Activated CD4-positive, alpha-beta T cell treated with anti-CD3 and anti-CD28 coated beads for 48 hours (primary cell): ENCODE measurements at regions not wholly inside any gene's neighbourhood (a gene's known extent, or its start where the extent isn't known, plus 50 kb on each side); places are given as distances from the start of the nearest gene placed in this dataset.

Source experiments
- DNase-seq: peaks from one replicate; pipeline ENCODE4 v3.0.0-alpha.2; 2020

- no peak for DNase-seq
These were observed 150.0 kb upstream of the CD180 start for GRCh38 chr5:67346611-67347010.

DNA sequence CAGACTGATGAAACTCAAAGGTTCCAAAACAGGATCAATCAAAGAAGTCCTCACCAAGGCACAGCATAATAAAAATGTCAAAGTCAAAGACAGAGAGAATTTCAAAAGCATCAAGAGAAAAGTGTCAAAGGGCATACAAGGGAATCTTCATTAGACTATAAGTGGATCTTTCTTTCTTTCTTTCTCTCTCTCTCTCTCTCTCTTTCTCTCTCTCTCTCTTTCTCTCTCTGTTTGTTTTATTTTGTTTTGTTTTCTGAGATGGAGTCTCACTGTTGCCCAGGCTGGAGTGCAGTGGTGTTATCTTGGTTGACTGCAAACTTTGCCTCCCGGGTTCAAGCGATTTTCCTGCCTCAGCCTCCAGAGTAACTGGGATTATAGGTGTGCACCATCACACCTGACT is 148.3 kb upstream of the CD180 start:
- DNase-seq, result no peak

DNA sequence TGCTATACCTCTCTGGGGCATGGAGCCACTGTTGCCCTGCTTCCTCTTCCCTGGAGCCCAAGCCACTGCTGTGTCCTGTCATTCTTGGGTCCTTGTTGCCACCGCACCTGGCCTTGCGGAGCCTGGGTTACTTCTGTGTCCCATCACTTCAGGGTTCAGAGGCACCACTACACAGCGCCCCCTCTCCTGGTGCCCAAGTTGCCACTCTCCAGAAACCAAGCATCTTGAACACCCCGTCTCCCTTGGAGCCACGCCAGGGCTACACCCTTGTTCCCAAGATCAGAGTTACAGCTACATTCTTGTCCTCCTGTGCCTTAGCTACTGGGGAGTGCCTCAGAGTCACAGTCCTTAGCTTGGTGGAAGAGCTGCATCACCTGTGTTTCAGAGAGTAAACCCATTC is 147.2 kb upstream of the CD180 start:
- DNase-seq, result no peak

DNA sequence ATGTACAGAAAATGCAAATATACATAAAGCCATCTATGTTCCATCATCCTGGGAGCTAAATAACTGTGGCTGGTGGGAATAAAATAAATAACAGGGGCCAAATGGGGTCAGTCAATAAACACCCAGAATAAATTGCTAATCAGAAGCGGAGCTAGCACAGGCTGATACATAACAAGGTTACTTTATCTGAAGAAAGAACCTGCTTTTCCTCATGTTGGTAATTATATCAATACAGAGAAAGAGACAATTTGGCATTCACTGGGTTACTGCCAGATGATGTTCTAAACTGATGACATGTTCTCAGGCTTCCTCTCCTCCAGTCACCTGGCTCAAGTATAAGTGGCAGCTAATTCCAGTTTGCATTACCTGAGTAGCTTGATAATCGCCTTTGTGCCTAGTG is 144.9 kb upstream of the CD180 start:
- no peak for DNase-seq

DNA sequence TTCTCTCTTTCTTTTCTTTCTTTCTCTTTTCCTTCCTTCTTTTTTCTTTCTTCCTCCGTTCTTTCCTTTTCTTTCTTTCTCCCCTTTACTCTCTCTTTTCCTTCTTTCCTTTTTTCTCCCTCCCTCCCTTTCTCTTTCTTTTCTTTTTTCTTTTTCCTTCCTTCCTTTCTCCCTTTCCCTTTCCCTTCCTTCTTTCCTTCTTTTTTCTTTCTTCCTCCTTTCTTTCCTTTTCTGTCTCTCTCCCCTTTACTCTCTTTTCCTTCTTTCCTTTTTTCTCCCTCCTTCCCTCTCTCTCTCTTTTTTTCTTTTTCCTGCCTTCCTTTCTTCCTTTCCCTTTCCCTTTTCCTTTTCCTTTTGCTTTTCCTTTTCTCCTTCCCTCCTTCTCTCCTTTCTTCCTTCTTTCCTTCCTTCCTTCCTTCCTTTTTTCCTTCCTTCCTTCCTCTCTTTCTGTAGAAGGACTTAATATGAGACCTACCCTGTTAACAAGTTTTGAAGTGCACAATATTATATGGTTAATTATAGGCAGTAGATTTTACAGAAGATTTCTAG is 142.7 kb upstream of the CD180 start:
- DNase-seq, result no peak

- no peak for DNase-seq
These were observed 141.8 kb upstream of the CD180 start for GRCh38 chr5:67338421-67338820.

- DNase-seq, result no peak
These were observed 141.2 kb upstream of the CD180 start for GRCh38 chr5:67337751-67338150.

GRCh38 chr5:67335426-67335825 is 138.8 kb upstream of the CD180 start:
- DNase-seq, result no peak

DNA sequence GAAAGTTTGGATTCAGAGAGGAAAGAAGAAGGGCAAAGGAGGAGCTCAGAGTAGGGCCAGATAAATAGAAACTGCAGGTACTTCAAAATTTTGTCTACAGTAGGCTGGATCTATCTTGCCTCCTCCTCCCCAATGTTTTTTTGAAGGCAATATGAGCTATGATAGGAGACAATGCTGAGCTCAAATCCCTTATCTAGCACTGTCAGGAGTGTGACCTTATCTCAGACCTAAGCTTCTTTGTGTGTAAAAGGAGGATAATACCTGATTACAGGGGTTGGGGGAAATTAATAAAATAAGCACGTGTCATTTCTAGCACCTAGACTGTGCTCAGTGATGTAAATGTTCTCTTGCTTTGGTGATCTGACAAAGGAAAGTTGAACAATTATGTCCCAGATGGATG is 137.8 kb upstream of the CD180 start:
- no peak for DNase-seq

- no peak for DNase-seq
These were observed 136.6 kb upstream of the CD180 start for GRCh38 chr5:67333171-67333570.

- DNase-seq, result no peak
These were observed 134.8 kb upstream of the CD180 start for GRCh38 chr5:67331296-67331925.

- DNase-seq, result no peak
These were observed 123.5 kb upstream of the CD180 start for GRCh38 chr5:67319935-67320725.

GRCh38 chr5:67318746-67319145 is 122.1 kb upstream of the CD180 start:
- no peak for DNase-seq

DNA sequence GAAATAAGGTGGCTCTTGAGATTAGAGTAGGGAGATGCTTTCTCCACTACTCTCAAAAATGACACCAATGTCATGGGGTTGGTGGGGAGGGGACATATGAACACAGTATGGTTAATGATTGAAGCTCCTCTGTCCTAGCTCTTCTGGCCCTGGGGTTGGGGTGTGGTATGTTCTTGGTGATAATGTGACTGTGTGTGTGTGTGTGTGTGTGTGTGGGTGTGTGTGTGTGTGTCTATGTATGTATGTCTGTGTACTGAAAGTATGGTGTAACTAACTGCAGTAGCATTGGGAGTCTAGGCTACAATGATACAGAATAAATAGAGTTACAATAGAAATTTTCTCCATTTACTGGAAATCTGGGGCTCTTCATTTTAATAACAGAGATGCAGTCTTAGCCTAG is 121.0 kb upstream of the CD180 start:
- DNase-seq, result no peak

GRCh38 chr5:67316695-67317094 is 120.1 kb upstream of the CD180 start:
- no peak for DNase-seq

DNA sequence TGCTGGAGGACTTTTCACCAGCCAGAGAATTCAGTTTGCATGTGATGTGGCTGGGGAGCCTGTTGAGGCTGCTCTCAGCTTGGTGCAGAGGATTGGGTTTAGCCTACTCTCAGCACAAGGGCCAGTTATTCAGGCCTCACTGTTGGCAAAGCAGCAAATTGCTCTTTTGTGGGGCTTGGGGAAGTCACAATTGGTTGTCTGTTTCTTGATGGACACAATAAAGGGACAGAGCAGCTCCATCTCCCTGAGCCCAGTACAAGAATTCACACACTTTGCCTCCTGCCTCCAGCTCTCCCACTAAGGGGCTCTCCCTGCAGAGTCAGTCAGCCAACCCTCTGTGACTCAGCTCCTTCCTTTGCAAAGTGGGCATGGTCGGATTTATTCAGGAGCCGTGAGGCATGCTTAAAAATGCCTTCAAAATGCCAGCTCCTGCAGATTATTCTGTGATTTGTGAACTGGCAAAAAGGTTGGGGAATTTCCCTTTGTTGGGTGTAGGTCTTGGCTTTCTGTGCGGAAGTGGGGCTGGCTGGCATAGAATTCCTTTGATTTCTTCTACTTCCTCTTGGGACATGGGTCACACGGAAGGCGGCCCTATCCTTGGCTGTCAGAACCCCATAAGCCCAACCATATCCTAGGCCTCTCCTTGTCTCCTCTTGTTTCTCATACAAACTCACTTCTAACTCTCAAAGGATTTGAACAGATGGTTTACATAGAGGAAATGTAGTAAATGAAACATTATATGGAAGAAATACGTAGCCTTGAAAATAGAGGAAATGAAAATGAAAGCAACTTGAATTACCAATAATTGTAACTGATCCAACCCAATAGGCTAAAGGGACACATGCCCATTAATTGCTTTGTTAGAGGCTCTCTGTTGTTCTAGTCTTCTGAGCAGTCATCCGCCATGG is 118.7 kb upstream of the CD180 start:
- no peak for DNase-seq

DNA sequence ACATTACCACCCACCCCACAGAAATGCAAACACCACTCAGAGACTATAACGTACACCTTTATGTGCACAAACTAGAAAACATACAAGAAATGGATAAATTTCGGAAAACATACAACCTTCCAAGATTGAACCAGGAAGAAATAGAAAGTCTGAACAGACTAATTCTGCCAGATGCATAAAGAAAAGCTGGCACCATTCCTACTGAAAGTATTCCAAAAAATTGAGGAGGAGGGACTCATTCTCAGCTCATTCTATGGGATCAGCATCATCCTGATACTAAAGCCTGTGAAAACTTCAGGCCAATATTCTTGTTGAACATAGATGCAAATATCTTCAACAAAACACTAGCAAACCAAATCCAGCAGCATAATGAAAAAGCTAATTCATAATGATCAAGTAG is 115.1 kb upstream of the CD180 start:
- DNase-seq, result no peak

DNA sequence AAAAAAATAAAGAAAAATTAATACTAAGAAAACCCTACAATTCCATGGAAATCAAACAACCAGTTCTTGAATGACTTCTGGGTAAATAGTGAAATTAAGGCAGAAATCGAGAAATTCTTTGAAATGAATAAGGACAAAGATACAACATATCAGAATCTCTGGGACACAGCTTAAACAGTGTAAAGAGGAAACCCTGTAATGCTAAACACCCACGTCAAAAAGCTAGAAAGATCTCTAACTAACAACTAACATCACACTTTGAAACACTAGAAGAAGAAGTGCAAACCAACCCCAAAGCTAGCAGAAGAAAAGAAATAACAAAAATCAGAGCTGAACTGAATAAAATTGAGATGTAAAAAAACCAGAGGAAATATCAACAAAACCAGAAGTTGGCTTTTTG is 114.6 kb upstream of the CD180 start:
- no peak for DNase-seq

DNA sequence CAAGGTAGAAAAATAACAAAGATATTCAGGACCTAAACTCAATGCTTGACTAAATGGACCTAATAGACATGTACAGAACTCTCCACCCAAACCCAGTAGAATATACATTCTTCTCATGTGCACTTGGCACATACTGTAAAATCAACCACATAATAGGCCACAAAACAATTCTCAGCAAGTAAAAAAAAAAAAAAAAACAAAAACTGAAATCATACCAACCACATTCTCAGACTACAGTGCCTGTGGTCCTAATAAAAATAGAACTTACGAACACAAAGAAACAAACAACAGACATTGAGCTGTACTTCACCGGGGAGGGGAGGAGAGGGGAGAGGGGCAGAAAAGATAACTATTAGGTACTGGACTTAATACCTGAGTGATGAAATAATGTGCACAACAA is 114.1 kb upstream of the CD180 start:
- no peak for DNase-seq

- no peak for DNase-seq
These were observed 113.6 kb upstream of the CD180 start for GRCh38 chr5:67310169-67310568.

DNA sequence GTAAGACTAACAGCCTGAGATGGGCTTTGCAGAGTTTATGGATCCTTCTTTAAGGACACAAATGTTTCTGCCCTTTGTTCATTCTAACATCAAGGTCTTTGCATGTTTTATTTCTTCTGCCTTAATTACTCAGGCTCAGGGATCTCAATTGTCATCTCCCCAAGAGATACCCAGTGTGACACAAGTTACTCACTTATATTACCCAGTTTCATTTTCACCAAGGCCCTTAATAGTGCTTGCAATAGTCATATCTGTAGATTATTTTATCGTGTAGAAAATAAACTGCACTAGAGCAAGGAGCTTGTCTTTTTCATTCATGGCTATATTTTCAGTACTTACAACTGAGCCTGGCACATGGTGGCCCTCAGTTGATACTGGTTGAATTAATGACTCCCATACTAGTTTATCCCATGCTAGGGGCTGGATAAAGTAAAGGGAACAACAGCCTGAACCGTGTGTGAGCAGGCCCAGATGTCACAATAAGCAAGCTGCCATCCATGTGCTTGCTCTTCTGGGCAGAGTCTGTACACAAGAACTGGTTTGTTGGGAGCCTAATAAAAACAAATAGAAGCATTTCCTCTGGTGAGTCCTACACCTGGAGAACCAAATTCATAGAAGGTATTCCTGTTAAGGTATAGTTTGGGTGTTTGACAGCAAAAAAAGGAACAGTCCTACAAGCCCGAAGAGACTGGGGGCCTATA is 112.5 kb upstream of the CD180 start:
- DNase-seq, result no peak

- DNase-seq, result no peak
These were observed 110.5 kb upstream of the CD180 start for GRCh38 chr5:67306965-67307607.
